NCI-H345 (cell line): ENCODE measurements at regions not wholly inside any gene's neighbourhood (a gene's known extent, or its start where the extent isn't known, plus 50 kb on each side); places are given as distances from the start of the nearest gene placed in this dataset.
"Not testable (repeated sequence)": the region's sequence is repeated elsewhere in the genome, so short reads cannot be mapped to it uniquely, and the experiment has no call there.

Source experiments
- DNase-seq: peaks from one replicate; lab custom pipeline; 2025; lab: John Stamatoyannopoulos, UW

DNA sequence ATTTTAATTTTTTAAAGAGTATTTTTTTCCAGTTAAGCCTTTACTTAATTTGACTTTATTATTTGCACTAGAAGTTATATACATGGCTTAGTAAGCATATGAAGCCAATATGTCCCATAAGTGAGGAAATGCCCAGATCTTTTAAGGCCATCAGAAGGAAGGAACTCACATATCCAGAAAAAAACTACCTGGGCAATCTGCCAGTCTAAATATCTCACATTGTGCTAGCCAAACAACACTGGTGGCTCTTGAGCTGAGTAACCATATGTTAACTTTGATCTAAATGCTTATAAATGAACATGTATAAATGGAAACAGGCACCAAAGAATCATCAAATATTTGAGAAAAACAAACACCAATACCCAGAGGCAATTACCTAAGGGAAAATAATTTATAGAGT lies 138.6 kb upstream of the APOOL start:
- no peak for DNase-seq

DNA sequence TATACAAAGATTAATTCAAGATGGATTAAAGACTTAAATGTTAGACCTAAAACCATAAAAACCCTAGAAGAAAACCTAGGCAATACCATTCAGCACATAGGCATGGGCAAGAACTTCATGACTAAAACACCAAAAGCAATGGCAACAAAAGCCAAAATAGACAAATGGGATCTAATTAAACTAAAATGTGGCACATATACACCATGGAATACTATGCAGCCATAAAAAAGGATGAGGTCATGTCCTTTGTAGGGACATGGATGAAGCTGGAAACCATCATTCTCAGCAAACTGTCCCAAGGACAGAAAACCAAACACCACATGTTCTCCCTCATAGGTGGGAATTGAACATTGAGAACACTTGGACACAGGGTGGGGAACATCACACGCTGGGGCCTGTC lies 133.4 kb upstream of the APOOL start:
- DNase-seq: not testable (repeated sequence)

DNA sequence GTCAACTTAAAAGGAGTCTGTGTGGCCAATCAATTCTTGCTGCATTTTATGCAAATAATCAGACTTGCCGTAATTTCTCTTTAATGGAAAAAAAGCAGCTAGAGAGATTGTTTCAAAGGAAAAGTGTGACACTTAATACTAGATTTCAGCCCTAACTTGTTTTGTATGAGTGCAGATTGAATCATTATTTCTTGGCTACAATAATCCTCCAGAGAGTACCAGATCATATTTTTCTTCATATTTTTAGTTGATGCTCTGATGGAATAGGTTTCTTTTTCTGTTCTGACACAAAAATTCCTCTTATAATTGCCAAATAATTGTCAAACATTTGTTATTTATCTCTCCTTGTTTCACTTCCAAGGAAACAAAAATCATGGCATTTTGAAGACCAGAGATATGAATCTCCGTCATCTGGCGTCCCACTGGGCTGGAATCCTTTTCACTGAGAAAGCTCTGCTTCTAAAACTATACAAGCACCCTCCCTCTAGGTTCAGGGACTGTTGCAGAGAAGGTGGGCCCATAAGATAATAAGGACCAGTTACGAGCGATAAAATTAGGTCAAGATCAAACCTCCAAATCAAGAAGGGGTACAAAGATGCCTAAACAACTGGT lies 131.4 kb upstream of the APOOL start:
- DNase-seq: not testable (repeated sequence)

DNA sequence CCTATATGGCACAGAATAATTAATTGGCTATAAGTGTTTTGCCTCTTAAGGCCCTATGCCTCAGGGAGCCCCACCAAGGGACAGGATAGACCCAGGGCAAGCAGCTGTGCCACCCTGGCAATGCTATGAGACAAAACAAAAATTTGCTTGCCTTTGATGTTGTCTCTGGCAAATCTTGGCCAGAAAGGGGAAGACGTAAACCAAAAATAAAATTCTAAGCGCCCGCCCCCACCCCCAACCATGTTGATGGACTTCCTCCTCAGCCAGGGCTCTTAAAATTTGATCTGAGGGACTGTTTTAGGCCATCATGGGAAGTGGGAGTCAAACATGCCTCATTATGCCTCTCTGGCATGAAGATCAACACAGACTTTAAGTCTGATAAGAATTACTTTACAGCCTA lies 130.5 kb upstream of the APOOL start:
- no peak for DNase-seq

DNA sequence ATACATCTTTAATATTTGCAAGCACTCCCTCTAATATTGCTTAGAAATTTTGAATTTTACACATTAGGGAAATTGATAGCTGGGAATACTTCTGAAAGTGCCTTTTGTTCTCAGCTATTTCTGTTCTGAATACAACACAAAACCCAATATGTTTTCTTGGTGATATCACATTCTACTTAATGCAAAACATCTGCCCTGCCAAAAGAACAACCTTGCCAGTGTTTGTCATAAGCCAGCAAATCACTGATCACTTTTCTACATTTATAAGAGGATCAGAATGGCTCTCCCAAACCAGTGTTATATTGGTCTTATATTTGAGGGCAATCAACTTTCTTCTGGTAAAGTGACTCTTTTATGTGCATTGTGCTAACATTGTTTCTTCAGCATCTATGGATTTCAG lies 126.8 kb upstream of the APOOL start:
- DNase-seq: no peak

DNA sequence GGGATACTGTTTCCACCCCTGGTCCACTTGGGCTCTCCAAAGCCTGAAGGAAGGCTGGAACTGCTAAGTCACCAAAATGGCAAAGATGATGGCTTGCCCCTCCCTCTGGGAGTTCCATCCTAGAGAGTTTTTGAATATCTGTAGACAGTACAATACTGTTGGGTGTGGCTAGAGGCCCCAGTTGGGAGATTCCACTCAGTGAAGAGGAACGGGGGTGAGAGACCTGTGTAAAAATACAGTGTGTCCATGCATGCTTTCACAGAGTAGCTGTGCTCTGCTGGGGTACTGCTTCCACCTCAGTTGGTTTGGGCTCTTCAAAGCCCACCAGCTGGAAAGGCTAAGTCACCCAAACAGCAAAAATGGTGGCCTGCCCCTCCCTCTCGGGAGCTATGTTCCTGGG lies 109.8 kb upstream of the APOOL start:
- DNase-seq: no peak

DNA sequence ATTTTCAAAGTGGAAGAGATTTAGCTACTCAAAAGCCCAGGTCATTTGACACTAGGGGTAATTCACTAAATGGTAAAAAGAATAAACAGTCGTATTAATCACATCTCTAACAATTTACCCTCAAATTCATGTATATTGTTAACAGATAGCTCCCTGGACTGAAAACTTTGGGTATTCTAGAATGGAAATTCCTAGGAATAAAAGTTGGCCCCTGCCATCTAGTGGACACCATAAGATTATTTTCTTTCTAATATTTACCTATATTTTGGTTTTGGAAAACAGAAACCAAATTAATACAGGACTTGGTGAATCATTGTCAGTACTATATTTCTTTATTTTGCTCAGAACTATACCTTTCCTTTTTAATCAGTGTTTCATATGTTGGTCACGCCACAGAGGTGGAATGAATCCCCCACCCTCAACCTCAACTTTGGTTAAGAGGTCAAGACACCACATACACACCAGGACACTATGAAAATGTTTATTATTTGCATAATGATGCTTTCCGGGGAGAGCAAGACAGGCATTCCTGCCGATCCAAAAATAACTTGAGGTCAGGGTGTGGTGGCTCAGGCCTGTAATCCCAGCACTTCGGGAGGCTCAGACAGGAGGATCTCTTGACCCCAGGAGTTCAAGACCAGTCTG lies 96.2 kb upstream of the APOOL start:
- no peak for DNase-seq

DNA sequence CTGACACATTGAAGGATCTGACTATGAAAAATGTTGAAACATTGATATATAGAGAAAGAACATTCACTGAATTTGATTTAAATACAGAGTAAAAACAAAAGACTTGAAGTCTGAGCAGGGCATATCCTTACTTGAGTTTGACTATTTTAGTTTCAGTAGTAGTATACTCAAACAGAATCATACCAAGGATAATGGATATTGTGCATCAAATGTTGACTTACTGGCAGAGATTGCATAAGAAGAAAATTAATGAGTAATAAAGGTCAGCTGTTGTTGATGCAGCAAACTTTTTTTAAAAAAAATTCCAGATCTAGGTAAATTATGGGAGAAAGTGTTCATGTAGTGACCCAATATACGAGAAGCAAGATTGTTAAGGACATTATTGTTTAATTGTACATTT lies 94.5 kb upstream of the APOOL start:
- no peak for DNase-seq

DNA sequence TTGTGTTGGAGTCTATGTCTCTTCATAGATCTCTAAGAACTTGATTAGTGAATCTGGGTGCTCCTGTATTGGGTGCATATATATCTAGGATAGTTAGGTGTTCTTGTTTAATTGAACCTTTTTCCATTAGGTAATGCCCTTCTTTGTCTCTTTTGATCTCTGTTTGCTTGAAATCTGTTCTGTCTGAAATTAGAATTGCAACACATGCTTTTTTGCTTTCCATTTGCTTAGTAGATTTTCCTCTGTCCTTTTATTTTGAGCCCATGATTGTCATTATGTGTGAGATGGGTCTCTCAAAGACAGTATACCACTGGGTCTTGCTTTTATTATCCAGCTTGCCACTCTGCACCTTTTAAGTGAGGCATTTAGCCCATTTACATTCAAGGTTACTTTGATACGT lies 79.1 kb upstream of the APOOL start:
- no peak for DNase-seq

DNA sequence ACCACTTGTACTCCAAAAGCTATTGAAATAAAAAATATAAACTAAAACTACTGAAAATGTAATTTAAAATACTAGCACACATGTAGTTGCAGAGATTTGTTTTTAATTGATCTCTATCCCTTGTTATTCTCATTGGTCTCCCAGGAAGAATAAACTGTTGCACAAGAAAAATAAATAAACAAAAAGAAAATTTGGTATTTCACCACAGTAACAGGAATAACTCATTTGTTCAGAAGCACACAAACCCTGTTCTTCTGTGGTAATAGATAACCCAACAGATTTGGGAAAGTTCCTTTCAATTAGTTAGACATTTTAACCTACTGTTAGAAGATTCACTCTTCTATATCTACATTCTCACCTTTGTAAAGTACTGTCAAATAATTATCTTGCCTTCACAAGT lies 70.9 kb upstream of the APOOL start:
- DNase-seq: no peak

DNA sequence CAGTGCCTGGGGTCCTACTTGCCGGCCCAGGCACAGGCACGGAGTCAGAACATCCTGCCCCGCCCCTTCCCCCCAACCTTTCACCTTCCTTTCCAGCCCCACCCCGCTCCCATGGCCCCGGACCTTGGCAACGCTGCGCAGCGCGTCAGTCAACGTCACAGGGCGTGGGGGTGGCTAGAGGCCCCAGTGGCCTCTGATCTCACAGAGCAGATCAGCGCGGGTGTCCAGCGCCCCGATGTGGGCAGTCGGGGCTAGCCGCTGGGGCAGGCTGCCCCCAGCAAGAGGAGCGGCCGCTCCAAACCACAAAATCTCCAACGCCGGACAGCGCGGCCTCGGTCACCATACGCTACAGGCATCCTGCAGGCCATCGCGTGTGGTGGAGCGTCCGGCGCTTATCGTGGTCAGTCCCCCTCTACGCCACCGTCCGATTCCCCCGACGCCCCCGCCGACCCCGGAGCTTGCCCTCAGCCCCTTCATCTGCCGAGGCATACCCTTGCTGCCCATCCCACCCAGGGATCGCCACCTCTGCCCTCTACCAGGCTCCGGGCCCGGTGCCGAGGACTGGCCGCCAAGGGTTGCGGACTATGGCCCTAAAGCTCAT lies 69.6 kb upstream of the APOOL start:
- no peak for DNase-seq
